Heart left ventricle (tissue), 16 donors: ENCODE measurements at regions not wholly inside any gene's neighbourhood (a gene's known extent, or its start where the extent isn't known, plus 50 kb on each side); places are given as distances from the start of the nearest gene placed in this dataset.

Experiments used
- ATAC-seq, 4 donors: fragments of 200-7000 bp; cut with Tn5 transposase; one replicate each; pipeline ENCODE4 v1.9.1; 2020 to 2022; ENCODE audit warnings: moderate library complexity in 4 of 4, mild to moderate bottlenecking in 3 of 4, moderate number of reproducible peaks in 1 of 4
- DNase-seq, 5 donors: peaks; one replicate each; pipeline ENCODE4 v3.0.0-alpha.2; 2020
- H3K27ac ChIP-seq, 12 donors: fragments of 200-600 bp; sonication (generic) in 4 of 12; one replicate each; pipeline versions ENCODE4 v1.5.0 to v1.8.0; 2016 to 2022; ENCODE audit warnings: mild to moderate bottlenecking in 2 of 12
- H3K27me3 ChIP-seq, 9 donors: fragments of 200-600 bp; sonication (generic) in 2 of 9; one replicate each; pipeline versions ENCODE4 v1.5.1 to v1.8.0; 2016 to 2022; ENCODE audit warnings: mild to moderate bottlenecking in 3 of 9
- H3K36me3 ChIP-seq, 9 donors: fragments of 200-600 bp; sonication (generic) in 2 of 9; one replicate each; pipeline versions ENCODE4 v1.5.0 to v1.8.0; 2018 to 2022; ENCODE audit warnings: mild to moderate bottlenecking in 2 of 9
- H3K4me1 ChIP-seq, 12 donors: fragments of 200-600 bp; sonication (generic) in 4 of 12; one replicate each; pipeline versions ENCODE4 v1.5.0 to v1.8.0; 2016 to 2022; ENCODE audit warnings: mild to moderate bottlenecking in 3 of 12
- H3K4me3 ChIP-seq, 12 donors: fragments of 200-600 bp; sonication (generic) in 4 of 12; one replicate each; pipeline versions ENCODE4 v1.5.0 to v1.8.0; 2017 to 2022; ENCODE audit warnings: mild to moderate bottlenecking in 9 of 12, moderate library complexity in 4 of 12
- H3K9me3 ChIP-seq, 12 donors: fragments of 200-600 bp; sonication (generic) in 4 of 12; one replicate each; pipeline versions ENCODE4 v1.5.0 to v1.8.0; 2016 to 2022; ENCODE audit warnings: mild to moderate bottlenecking in 1 of 12
- POLR2A ChIP-seq, 2 donors: fragments of 450-650 bp; IDR thresholded peaks; one replicate each; pipeline ENCODE4 v1.6.1; 2017; ENCODE audit warnings: antibody characterized with exemption in 2 of 2, mild to moderate bottlenecking in 2 of 2, moderate library complexity in 2 of 2
- WGBS, 4 donors: extraction: QIAGEN DNeasy Blood & Tissue Kit in 2 of 4; methylation state at CpG; one replicate each; pipeline versions ENCODE4 v1.1.5 to v1.1.7; 2013 to 2018; 5-methylcytosine and 5-hydroxymethylcytosine counted together
- intact Hi-C, 10 donors: fragments of 100-400 bp; cut with DNase I; formaldehyde crosslinking; loops; one replicate each; pipeline versions ENCODE4 v1.11.1 to v1.14.2; 2022
- TF ChIP-seq, protein P1 (sequence below), 12 donors: fragments of 200-600 bp; sonication (generic) in 4 of 12; IDR thresholded peaks; one replicate each; pipeline versions ENCODE4 v1.5.0 to v1.8.0; 2018 to 2022; ENCODE audit warnings: antibody characterized with exemption in 12 of 12, mild to moderate bottlenecking in 5 of 12
- donor health status: ischemic (EF 13 %, LVEDD 7.1; RV severe dilation, severe dysfunction).
- donor health status: healthy with polysubstance abuse.
- donor health status: DM: no; HTN: yes; CAD: no.
- donor health status: DM: no; HTN: no; CAD: no.
- donor health status: ischemic (EF 25% LVEDD 6.9; RV normal size, moderate dysfunction).
- donor health status: ischemic (EF 25% LVEDD 5.7; RV mildly dilated, moderate dysfunction).
- donor health status: healthy.
- donor health status: DM: yes; HTN: yes; CAD: no.
- donor health status: ischemic (EF 35%, LVEDD 5.7; RV mildly dilated, moderate dysfunction).
- donor health status: nonischemic (EF 11% LVEDD 7.7; RV severe dilation, severe dysfunction).
- donor health status: DM: yes; HTN: yes; CAD: no.
- donor health status: PGD.
- donor health status: ischemic (EF 29% LVEDD 5.4; RV normal size, mild dysfunction).
- donor health status: nonischemic (EF 23%, LVEDD 6.1; RV moderate dilation, normal function).

DNA sequence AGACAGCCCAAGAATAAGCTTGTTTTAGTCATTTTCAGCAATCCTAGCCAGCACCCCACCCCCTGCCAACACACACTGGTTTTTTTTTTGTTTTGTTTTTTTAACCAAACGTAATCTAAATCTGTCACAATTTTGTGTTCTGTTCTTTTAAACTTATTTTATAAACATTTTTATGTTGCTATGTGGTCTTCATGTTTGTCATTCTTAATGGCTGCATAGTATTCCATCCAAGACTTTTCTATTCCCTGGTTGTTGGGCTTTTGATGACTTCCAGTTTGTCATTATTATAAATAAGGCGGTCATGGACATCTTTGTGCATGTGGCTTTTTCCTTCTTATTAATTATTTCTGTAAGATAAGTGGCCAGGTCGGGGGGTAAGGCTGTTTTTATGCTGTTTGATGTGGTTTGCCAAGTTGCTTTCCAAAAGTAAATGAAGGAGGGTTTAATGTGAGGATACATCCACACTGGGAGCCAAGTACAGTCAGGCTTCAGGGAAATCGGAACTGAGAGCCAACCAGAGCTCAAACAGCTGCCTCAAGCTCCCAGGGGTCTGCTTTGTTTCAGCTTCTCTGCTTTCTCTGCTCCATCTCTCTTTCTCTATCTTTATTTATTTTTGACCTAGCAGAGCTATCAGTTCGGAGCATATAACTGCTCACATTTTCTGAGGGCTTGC, 125.8 kb downstream of the VEGFA start:
- no peaks in the 10 kb centered on the region for H3K36me3 ChIP-seq
- no peak for ATAC-seq
- H3K4me3 ChIP-seq, result no peak overlapping the region
- no peak for DNase-seq
- 52 to 66% (median 55%) methylated on average over 5 of the region's 5 CpGs for WGBS, 4 donors
- peaks cover 0 to 7% (median 0%) of the 10 kb centered on the region in 9 donors for H3K27me3 ChIP-seq
- intact Hi-C loops, result no loop called here
- TF ChIP-seq, protein P1, sequence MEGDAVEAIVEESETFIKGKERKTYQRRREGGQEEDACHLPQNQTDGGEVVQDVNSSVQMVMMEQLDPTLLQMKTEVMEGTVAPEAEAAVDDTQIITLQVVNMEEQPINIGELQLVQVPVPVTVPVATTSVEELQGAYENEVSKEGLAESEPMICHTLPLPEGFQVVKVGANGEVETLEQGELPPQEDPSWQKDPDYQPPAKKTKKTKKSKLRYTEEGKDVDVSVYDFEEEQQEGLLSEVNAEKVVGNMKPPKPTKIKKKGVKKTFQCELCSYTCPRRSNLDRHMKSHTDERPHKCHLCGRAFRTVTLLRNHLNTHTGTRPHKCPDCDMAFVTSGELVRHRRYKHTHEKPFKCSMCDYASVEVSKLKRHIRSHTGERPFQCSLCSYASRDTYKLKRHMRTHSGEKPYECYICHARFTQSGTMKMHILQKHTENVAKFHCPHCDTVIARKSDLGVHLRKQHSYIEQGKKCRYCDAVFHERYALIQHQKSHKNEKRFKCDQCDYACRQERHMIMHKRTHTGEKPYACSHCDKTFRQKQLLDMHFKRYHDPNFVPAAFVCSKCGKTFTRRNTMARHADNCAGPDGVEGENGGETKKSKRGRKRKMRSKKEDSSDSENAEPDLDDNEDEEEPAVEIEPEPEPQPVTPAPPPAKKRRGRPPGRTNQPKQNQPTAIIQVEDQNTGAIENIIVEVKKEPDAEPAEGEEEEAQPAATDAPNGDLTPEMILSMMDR (IDR thresholded peaks at IDR 0.05), result no peak
- no peak for TF ChIP-seq POLR2A (IDR thresholded peaks at IDR 0.05)
- no peaks in the 10 kb centered on the region for H3K9me3 ChIP-seq
- H3K27ac ChIP-seq, result no peak overlapping the region
- peaks cover 0 to 9% (median 0%) of the 10 kb centered on the region in 12 donors for H3K4me1 ChIP-seq

DNA sequence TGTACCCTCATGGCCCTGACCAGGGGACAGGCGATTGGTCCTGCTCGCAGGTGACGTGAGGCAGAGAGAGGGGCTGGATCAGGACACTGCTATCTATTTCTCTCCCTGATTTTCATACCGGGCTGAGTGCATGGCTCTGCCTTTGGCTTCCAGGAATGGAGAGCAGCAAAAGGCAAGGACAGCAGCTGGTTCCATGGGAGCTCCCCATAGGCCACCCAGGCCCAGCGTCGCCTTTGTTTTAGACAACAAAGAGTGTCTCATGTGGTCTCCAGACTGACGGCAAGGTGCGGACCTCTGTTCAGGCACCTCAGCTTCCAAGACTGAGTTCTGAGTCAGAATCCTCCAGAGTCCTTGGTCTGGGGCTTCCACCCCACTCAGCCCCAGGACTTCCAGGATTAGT, 123.1 kb downstream of the VEGFA start:
- Histone ChIP-seq H3K4me3 (no peak overlapping the region), H3K36me3 (no peaks in the 10 kb centered on the region), H3K27me3 (peaks cover 0 to 15% (median 0%) of the 10 kb centered on the region in 9 donors), H3K9me3 (no peaks in the 10 kb centered on the region), H3K27ac (no peak overlapping the region), H3K4me1 (peaks cover 0 to 10% (median 3%) of the 10 kb centered on the region in 12 donors)
- no peak for DNase-seq
- WGBS, 4 donors, result 81 to 88% (median 86%) methylated on average over 7 to 8 of the region's 8 CpGs
- no peak for TF ChIP-seq POLR2A (IDR thresholded peaks at IDR 0.05)
- TF ChIP-seq, protein P1 (IDR thresholded peaks at IDR 0.05), result no peak
- no peak for ATAC-seq
- intact Hi-C loops, result no loop called here

DNA sequence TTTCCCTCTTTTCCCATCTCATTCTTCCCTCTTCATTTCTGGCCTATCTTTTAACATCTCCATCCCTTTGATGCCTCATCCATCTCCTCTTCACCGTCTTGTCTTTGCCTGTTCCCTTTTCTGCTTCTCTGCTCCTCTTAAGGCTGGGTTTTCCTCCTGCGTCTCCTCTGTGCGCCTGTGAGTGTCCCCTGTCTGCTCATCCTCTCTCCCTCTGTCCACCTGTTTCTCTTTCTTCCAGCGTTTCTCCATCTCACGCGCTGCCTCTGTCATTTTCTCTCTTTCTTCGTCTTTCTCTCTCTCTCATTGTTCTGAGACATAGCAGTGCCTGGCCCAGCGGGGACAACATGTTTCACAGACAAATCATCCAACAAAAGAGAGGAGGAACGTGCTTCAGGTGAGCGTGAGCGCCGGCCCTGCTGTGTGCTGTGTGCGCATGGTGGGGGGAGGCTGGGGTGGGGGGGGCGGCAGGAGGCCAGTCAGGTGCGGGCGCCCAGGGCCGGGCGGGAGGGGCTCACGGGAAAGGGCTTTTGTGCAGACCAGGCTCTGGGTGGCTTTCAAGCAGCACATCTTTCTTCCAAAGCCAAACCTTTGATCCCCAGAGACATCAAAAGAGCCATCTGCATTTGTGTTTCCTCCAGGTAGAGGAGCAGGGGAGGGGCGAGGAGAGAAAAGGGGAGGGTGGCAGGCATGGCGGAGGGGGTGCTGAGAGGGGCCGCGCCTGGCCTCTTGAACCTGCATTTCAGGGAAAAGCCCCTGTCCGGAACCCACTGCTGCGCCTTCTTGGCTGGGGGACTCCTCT, 121.3 kb downstream of the VEGFA start:
- WGBS, 4 donors, result 49 to 74% (median 58%) methylated on average over 22 to 25 of the region's 25 CpGs
- Histone ChIP-seq H3K27ac (no peak overlapping the region), H3K36me3 (no peaks in the 10 kb centered on the region), H3K4me1 (peaks cover 0 to 11% (median 4%) of the 10 kb centered on the region in 12 donors), H3K9me3 (no peaks in the 10 kb centered on the region), H3K4me3 (no peak overlapping the region), H3K27me3 (peaks cover 0 to 15% (median 0%) of the 10 kb centered on the region in 9 donors)
- no peak for TF ChIP-seq POLR2A (IDR thresholded peaks at IDR 0.05)
- TF ChIP-seq, protein P1 (IDR thresholded peaks at IDR 0.05), result no peak
- ATAC-seq (no peak), DNase-seq (no peak)
- intact Hi-C loops, result no loop called here
